ENCODE measurements at regions not wholly inside any gene's neighbourhood (a gene's known extent, or its start where the extent isn't known, plus 50 kb on each side); places are given as distances from the start of the nearest gene placed in this dataset.

DNA sequence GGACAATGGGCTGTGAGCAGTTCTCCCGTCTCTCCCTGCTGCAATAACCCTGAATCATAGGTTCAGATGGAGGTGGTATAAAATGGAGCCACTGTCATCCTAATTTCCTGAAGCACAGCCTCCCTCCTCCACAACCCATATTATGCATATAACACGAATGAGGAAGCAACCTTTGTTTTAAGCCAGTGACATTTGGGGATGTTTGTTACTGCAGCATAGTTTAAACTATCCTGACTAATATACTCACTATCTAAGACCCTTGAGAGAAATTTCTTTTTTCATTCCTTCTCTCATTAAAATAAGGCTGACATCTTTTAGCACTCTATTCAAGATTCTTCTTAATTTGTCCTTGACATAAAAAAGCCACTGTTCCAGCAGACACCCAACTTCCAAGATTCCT lies 413.4 kb downstream of the SOX9 start:
- TF ChIP-seq GLIS3 (CRISPR knock-in tag; IDR thresholded peaks at IDR 0.05) (no peak), ZC3H10 (CRISPR knock-in tag; IDR thresholded peaks at IDR 0.05) (no peak), TOX (CRISPR knock-in tag; IDR thresholded peaks at IDR 0.05; ENCODE audit: borderline replicate concordance) (no peak), ZFP30 (CRISPR knock-in tag; IDR thresholded peaks at IDR 0.05) (no peak), TCF4 (CRISPR knock-in tag; IDR thresholded peaks at IDR 0.05; ENCODE audit: borderline replicate concordance) (no peak), PATZ1 (CRISPR knock-in tag; IDR thresholded peaks at IDR 0.05; ENCODE audit: borderline replicate concordance) (no peak), BACH2 (CRISPR knock-in tag; IDR thresholded peaks at IDR 0.05; ENCODE audit: borderline replicate concordance) (no peak), ZFP3 (CRISPR knock-in tag; IDR thresholded peaks at IDR 0.05) (no peak), CREB5 (CRISPR knock-in tag; IDR thresholded peaks at IDR 0.05; ENCODE audit: low read depth) (no peak)
- TF ChIP-seq, protein P1, sequence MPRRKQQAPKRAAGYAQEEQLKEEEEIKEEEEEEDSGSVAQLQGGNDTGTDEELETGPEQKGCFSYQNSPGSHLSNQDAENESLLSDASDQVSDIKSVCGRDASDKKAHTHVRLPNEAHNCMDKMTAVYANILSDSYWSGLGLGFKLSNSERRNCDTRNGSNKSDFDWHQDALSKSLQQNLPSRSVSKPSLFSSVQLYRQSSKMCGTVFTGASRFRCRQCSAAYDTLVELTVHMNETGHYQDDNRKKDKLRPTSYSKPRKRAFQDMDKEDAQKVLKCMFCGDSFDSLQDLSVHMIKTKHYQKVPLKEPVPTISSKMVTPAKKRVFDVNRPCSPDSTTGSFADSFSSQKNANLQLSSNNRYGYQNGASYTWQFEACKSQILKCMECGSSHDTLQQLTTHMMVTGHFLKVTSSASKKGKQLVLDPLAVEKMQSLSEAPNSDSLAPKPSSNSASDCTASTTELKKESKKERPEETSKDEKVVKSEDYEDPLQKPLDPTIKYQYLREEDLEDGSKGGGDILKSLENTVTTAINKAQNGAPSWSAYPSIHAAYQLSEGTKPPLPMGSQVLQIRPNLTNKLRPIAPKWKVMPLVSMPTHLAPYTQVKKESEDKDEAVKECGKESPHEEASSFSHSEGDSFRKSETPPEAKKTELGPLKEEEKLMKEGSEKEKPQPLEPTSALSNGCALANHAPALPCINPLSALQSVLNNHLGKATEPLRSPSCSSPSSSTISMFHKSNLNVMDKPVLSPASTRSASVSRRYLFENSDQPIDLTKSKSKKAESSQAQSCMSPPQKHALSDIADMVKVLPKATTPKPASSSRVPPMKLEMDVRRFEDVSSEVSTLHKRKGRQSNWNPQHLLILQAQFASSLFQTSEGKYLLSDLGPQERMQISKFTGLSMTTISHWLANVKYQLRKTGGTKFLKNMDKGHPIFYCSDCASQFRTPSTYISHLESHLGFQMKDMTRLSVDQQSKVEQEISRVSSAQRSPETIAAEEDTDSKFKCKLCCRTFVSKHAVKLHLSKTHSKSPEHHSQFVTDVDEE (CRISPR knock-in tag; IDR thresholded peaks at IDR 0.05): no peak
- TF ChIP-seq, protein P2, sequence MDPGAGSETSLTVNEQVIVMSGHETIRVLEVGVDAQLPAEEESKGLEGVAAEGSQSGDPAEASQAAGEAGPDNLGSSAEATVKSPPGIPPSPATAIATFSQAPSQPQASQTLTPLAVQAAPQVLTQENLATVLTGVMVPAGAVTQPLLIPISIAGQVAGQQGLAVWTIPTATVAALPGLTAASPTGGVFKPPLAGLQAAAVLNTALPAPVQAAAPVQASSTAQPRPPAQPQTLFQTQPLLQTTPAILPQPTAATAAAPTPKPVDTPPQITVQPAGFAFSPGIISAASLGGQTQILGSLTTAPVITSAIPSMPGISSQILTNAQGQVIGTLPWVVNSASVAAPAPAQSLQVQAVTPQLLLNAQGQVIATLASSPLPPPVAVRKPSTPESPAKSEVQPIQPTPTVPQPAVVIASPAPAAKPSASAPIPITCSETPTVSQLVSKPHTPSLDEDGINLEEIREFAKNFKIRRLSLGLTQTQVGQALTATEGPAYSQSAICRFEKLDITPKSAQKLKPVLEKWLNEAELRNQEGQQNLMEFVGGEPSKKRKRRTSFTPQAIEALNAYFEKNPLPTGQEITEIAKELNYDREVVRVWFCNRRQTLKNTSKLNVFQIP (CRISPR knock-in tag; IDR thresholded peaks at IDR 0.05; ENCODE audit: borderline replicate concordance, low read depth): no peak
